HG02938 (cell line): ENCODE measurements at regions not wholly inside any gene's neighbourhood (a gene's known extent, or its start where the extent isn't known, plus 50 kb on each side); places are given as distances from the start of the nearest gene placed in this dataset.

Source experiments
- ATAC-seq: cut with Tn5 transposase; IDR thresholded peaks from one replicate; pipeline ENCODE4 v1.9.1; 2021; ENCODE audit warnings: mild to moderate bottlenecking, moderate library complexity; ENCODE audit not compliant: unreplicated experiment

- ATAC-seq, result no peak
These were observed 133.0 kb downstream of the MAD2L1 start for GRCh38 chr4:119933606-119934005.

- no peak for ATAC-seq
These were observed 134.4 kb downstream of the MAD2L1 start for GRCh38 chr4:119932277-119932676.

- no peak for ATAC-seq
These were observed 136.1 kb downstream of the MAD2L1 start for GRCh38 chr4:119930546-119930945.

GRCh38 chr4:119921830-119922229, 144.8 kb downstream of the MAD2L1 start:
- no peak for ATAC-seq

GRCh38 chr4:119906277-119906676, 160.4 kb downstream of the MAD2L1 start:
- no peak for ATAC-seq

- ATAC-seq, result no peak
These were observed 168.4 kb downstream of the MAD2L1 start for GRCh38 chr4:119898211-119898610.

GRCh38 chr4:119897260-119897659, 169.4 kb downstream of the MAD2L1 start:
- ATAC-seq, result no peak

GRCh38 chr4:119894650-119895208, 171.9 kb downstream of the MAD2L1 start:
- ATAC-seq, result no peak

GRCh38 chr4:119873794-119874325, 192.8 kb downstream of the MAD2L1 start:
- no peak for ATAC-seq

- ATAC-seq, result no peak
These were observed 193.5 kb downstream of the MAD2L1 start for GRCh38 chr4:119873132-119873531.

- ATAC-seq, result no peak
These were observed 194.2 kb downstream of the MAD2L1 start for GRCh38 chr4:119872371-119873016.

- no peak for ATAC-seq
These were observed 195.8 kb downstream of the MAD2L1 start for GRCh38 chr4:119870856-119871255.

GRCh38 chr4:119865789-119866188, 200.9 kb downstream of the MAD2L1 start:
- no peak for ATAC-seq

- ATAC-seq, result no peak
These were observed 201.3 kb downstream of the MAD2L1 start for GRCh38 chr4:119865389-119865788.

GRCh38 chr4:119861731-119862130, 204.9 kb downstream of the MAD2L1 start:
- no peak for ATAC-seq

- no peak for ATAC-seq
These were observed 208.5 kb downstream of the MAD2L1 start for GRCh38 chr4:119858176-119858575.

GRCh38 chr4:119854364-119854763, 212.3 kb downstream of the MAD2L1 start:
- ATAC-seq, result no peak

GRCh38 chr4:119851649-119852048, 215.0 kb downstream of the MAD2L1 start:
- ATAC-seq, result no peak

GRCh38 chr4:119841361-119841760, 212.8 kb upstream of the PDE5A start:
- peak; percentile 68 for ATAC-seq

GRCh38 chr4:119835613-119835910, 207.0 kb upstream of the PDE5A start:
- ATAC-seq, result no peak

- no peak for ATAC-seq
These were observed 206.5 kb upstream of the PDE5A start for GRCh38 chr4:119834906-119835612.

- no peak for ATAC-seq
These were observed 205.0 kb upstream of the PDE5A start for GRCh38 chr4:119833611-119834010.
